Lower leg skin (tissue), 3 donors: ENCODE measurements at regions not wholly inside any gene's neighbourhood (a gene's known extent, or its start where the extent isn't known, plus 50 kb on each side); places are given as distances from the start of the nearest gene placed in this dataset.

Source experiments
- POLR2A ChIP-seq, 2 donors: fragments of 450-650 bp; IDR thresholded peaks; one replicate each; pipeline ENCODE4 v1.6.1; 2016 to 2017; ENCODE audit warnings: antibody characterized with exemption in 2 of 2, mild to moderate bottlenecking in 1 of 2, moderate library complexity in 1 of 2
- TF ChIP-seq, protein P1 (sequence below), 3 donors: fragments of 450-650 bp; IDR thresholded peaks; one replicate each; pipeline ENCODE4 v1.5.1; 2016; ENCODE audit warnings: antibody characterized with exemption in 3 of 3, mild to moderate bottlenecking in 3 of 3, moderate library complexity in 2 of 3

- TF ChIP-seq, protein P1, sequence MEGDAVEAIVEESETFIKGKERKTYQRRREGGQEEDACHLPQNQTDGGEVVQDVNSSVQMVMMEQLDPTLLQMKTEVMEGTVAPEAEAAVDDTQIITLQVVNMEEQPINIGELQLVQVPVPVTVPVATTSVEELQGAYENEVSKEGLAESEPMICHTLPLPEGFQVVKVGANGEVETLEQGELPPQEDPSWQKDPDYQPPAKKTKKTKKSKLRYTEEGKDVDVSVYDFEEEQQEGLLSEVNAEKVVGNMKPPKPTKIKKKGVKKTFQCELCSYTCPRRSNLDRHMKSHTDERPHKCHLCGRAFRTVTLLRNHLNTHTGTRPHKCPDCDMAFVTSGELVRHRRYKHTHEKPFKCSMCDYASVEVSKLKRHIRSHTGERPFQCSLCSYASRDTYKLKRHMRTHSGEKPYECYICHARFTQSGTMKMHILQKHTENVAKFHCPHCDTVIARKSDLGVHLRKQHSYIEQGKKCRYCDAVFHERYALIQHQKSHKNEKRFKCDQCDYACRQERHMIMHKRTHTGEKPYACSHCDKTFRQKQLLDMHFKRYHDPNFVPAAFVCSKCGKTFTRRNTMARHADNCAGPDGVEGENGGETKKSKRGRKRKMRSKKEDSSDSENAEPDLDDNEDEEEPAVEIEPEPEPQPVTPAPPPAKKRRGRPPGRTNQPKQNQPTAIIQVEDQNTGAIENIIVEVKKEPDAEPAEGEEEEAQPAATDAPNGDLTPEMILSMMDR (IDR thresholded peaks at IDR 0.05), result no peak
- TF ChIP-seq POLR2A (IDR thresholded peaks at IDR 0.05), result no peak
Observed at GRCh38 chr19:28929006-28929405, 283.9 kb downstream of the UQCRFS1 start.
